ENCODE measurements at regions not wholly inside any gene's neighbourhood (a gene's known extent, or its start where the extent isn't known, plus 50 kb on each side); places are given as distances from the start of the nearest gene placed in this dataset.
A peak's percentile ranks its signal among the peaks of the same experiment; 100 is the strongest.

- DNase-seq: no peak
Measured at GRCh38 chr18:72692086-72692485, 147.9 kb upstream of the CBLN2 start.

GRCh38 chr18:72687736-72688135 lies 143.6 kb upstream of the CBLN2 start:
- no peak for DNase-seq

GRCh38 chr18:72675394-72675793 lies 131.3 kb upstream of the CBLN2 start:
- DNase-seq: no peak

GRCh38 chr18:72674710-72675109 lies 130.6 kb upstream of the CBLN2 start:
- DNase-seq: no peak

- no peak for DNase-seq
Measured at GRCh38 chr18:72673242-72673641, 129.1 kb upstream of the CBLN2 start.

GRCh38 chr18:72672364-72673184 lies 128.4 kb upstream of the CBLN2 start:
- DNase-seq: no peak

GRCh38 chr18:72667932-72668331 lies 123.8 kb upstream of the CBLN2 start:
- no peak for DNase-seq

GRCh38 chr18:72652990-72653593 lies 109.0 kb upstream of the CBLN2 start:
- peak; percentile 28 for DNase-seq

GRCh38 chr18:72651033-72651432 lies 106.9 kb upstream of the CBLN2 start:
- DNase-seq: no peak

- no peak for DNase-seq
Measured at GRCh38 chr18:72648481-72648960, 104.4 kb upstream of the CBLN2 start.

GRCh38 chr18:72648079-72648478 lies 103.9 kb upstream of the CBLN2 start:
- DNase-seq: no peak

GRCh38 chr18:72640557-72640956 lies 96.4 kb upstream of the CBLN2 start:
- no peak for DNase-seq

- no peak for DNase-seq
Measured at GRCh38 chr18:72638376-72638775, 94.2 kb upstream of the CBLN2 start.

- DNase-seq: no peak
Measured at GRCh38 chr18:72637721-72638120, 93.6 kb upstream of the CBLN2 start.

- no peak for DNase-seq
Measured at GRCh38 chr18:72637299-72637698, 93.2 kb upstream of the CBLN2 start.

- no peak for DNase-seq
Measured at GRCh38 chr18:72636611-72637010, 92.5 kb upstream of the CBLN2 start.

GRCh38 chr18:72634500-72634899 lies 90.4 kb upstream of the CBLN2 start:
- DNase-seq: no peak

- DNase-seq: no peak
Measured at GRCh38 chr18:72630991-72631390, 86.8 kb upstream of the CBLN2 start.

GRCh38 chr18:72623444-72623843 lies 79.3 kb upstream of the CBLN2 start:
- no peak for DNase-seq

- DNase-seq: no peak
Measured at GRCh38 chr18:72613534-72613930, 69.4 kb upstream of the CBLN2 start.

GRCh38 chr18:72612894-72613533 lies 68.9 kb upstream of the CBLN2 start:
- no peak for DNase-seq

GRCh38 chr18:72605376-72605775 lies 61.2 kb upstream of the CBLN2 start:
- DNase-seq: no peak

GRCh38 chr18:72601944-72602343 lies 57.8 kb upstream of the CBLN2 start:
- no peak for DNase-seq

GRCh38 chr18:72601481-72601880 lies 57.3 kb upstream of the CBLN2 start:
- no peak for DNase-seq

Data from stimulated activated CD4-positive, alpha-beta T cell treated with anti-CD3 and anti-CD28 coated beads, Interleukin-4, amount 100 ng/mL, for 24 hours (primary cell).